ENCODE measurements at regions not wholly inside any gene's neighbourhood (a gene's known extent, or its start where the extent isn't known, plus 50 kb on each side); places are given as distances from the start of the nearest gene placed in this dataset.

DNA sequence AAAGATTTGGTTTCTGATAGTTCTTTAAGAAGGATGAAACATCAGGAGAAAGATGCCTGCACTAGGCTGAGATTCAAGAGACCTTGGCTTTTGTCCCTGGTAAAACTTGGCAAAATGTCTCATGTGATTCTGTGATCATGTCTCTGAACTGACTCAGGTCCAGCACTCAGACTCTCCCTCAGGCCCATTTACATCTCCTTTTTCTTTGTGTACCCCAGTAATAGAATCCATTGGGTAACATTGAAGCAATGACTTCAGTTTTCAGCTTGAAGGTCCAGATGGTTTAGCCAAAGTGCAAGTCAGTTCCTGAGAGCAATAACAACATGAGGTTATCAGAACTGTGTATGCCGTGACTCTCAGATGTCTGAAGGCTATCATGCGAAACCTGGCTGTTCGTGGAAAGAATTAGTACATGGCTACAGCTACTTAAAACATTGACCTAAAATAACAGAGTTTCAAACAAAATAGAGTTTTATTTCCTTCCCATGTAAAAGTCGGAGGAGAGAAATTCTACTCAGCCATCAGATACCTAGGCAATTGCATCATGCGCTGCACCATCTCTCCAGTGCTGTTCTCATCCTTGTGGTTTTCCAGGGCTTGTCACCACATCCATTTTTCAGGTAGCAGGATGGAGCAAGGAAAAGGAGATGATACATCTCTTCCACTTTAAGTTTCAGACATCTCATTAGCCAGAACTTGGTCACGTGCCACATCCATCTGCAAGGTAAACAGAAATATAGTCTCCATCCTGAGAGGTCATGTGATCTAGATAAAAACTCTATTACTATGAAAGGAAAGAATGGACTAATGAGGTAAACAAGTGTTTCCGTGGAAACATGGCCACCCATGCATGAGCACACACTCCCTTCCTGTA, 117.3 kb downstream of the POSTN start:
- Histone ChIP-seq H3K9me3 (ENCODE audit: low read length) (no peaks in the 10 kb centered on the region), H3K4me2 (ENCODE audit: low read length) (no peak overlapping the region), H3K36me3 (ENCODE audit: low read depth, low read length) (no peaks in the 10 kb centered on the region), H2AFZ (ENCODE audit: low read length) (no peak overlapping the region), H3K4me3 (ENCODE audit: low read length) (no peak overlapping the region), H3K27ac (ENCODE audit: low read length) (no peak overlapping the region), H3K4me1 (ENCODE audit: insufficient read depth, low read length) (no peaks in the 10 kb centered on the region), H3K79me2 (ENCODE audit: low read length) (no peaks in the 10 kb centered on the region), H3K9ac (ENCODE audit: low read length) (no peak overlapping the region), H3K27me3 (ENCODE audit: low read length) (peaks cover 6% of the 10 kb centered on the region; the same call in 1 of the 2 replicates), H4K20me1 (ENCODE audit: low read length) (no peaks in the 10 kb centered on the region), H3K9me2 (replicated peaks; ENCODE audit: low read length) (no peaks in the 10 kb centered on the region), H3F3A (ENCODE audit: low read length, unreplicated experiment) (no peaks in the 10 kb centered on the region)
- DNase-seq (no peak), ATAC-seq (no peak)
- TF ChIP-seq, protein P1, sequence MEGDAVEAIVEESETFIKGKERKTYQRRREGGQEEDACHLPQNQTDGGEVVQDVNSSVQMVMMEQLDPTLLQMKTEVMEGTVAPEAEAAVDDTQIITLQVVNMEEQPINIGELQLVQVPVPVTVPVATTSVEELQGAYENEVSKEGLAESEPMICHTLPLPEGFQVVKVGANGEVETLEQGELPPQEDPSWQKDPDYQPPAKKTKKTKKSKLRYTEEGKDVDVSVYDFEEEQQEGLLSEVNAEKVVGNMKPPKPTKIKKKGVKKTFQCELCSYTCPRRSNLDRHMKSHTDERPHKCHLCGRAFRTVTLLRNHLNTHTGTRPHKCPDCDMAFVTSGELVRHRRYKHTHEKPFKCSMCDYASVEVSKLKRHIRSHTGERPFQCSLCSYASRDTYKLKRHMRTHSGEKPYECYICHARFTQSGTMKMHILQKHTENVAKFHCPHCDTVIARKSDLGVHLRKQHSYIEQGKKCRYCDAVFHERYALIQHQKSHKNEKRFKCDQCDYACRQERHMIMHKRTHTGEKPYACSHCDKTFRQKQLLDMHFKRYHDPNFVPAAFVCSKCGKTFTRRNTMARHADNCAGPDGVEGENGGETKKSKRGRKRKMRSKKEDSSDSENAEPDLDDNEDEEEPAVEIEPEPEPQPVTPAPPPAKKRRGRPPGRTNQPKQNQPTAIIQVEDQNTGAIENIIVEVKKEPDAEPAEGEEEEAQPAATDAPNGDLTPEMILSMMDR (conservative IDR thresholded peaks at IDR 0.05; ENCODE audit: low read depth, low read length), result no peak
- TF ChIP-seq EZH2 (IDR thresholded peaks at IDR 0.05; ENCODE audit: low read length, unreplicated experiment) (no peak), EZH2phosphoT487 (IDR thresholded peaks at IDR 0.05; ENCODE audit: borderline replicate concordance, low read length) (no peak)
- intact Hi-C loops (cut with micrococcal nuclease), result no loop called here
- CTCF ChIA-PET, result no interaction called here
- POLR2A ChIA-PET (ENCODE audit: unreplicated experiment), result no interaction called here
- BruUV-seq (replicated peaks), result no TSS peak

DNA sequence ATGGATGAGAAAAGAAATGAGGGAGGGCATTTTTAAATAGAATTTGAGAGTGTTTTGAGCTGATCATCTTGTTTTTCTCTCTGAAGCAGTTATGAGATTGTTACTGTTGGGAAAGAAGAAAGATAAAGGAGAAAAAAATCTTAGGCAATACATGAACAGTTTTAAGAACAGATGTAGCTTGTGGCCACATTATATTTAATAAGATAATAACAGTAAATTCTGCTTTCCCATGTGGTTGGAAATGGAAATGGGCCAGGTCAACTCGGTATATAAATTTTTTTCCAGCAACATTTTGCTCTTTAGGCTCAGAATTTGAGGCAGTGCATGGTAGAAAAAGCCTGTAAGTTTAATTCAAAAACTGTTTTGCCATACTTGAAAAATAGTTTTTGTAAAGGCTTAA, 118.7 kb downstream of the POSTN start:
- no TSS peak for BruUV-seq (replicated peaks)
- Histone ChIP-seq H3K9me3 (ENCODE audit: low read length) (no peaks in the 10 kb centered on the region), H3K27me3 (ENCODE audit: low read length) (peaks cover under 1% of the 10 kb centered on the region; the same call in 1 of the 2 replicates), H3K27ac (ENCODE audit: low read length) (no peak overlapping the region), H3K79me2 (ENCODE audit: low read length) (no peaks in the 10 kb centered on the region), H3K9ac (ENCODE audit: low read length) (no peak overlapping the region), H3K36me3 (ENCODE audit: low read depth, low read length) (no peaks in the 10 kb centered on the region), H2AFZ (ENCODE audit: low read length) (no peak overlapping the region), H3F3A (ENCODE audit: low read length, unreplicated experiment) (no peaks in the 10 kb centered on the region), H3K4me2 (ENCODE audit: low read length) (no peak overlapping the region), H3K9me2 (replicated peaks; ENCODE audit: low read length) (no peaks in the 10 kb centered on the region), H3K4me3 (ENCODE audit: low read length) (no peak overlapping the region), H4K20me1 (ENCODE audit: low read length) (no peaks in the 10 kb centered on the region), H3K4me1 (ENCODE audit: insufficient read depth, low read length) (no peaks in the 10 kb centered on the region)
- intact Hi-C loops (cut with micrococcal nuclease), result no loop called here
- ATAC-seq, result no peak
- CTCF ChIA-PET, result no interaction called here
- no peak for DNase-seq
- POLR2A ChIA-PET (ENCODE audit: unreplicated experiment), result no interaction called here
- TF ChIP-seq EZH2 (IDR thresholded peaks at IDR 0.05; ENCODE audit: low read length, unreplicated experiment) (no peak), EZH2phosphoT487 (IDR thresholded peaks at IDR 0.05; ENCODE audit: borderline replicate concordance, low read length) (no peak)
- TF ChIP-seq, protein P1 (conservative IDR thresholded peaks at IDR 0.05; ENCODE audit: low read depth, low read length), result no peak

DNA sequence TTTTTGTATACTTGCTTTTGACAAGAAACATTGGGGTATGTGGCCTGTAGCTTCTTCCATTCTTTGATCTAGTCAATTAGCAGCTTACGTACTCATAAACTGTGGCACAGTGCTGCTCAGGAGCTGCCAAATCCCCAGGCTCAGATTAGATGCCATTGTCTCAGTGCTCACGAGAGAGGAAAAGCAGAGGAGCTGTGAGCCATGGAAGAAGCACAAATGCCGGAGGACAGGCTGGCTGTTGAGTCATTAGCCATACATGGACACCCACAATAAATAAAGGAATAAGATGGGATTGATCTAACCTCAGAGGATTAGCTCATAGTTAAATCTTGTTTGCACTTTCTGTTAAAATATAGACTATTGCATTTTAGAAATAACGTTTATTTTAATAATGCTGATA, 121.7 kb downstream of the POSTN start:
- Histone ChIP-seq H3K36me3 (ENCODE audit: low read depth, low read length) (no peaks in the 10 kb centered on the region), H3F3A (ENCODE audit: low read length, unreplicated experiment) (no peaks in the 10 kb centered on the region), H3K9me3 (ENCODE audit: low read length) (no peaks in the 10 kb centered on the region), H3K4me3 (ENCODE audit: low read length) (no peak overlapping the region), H2AFZ (ENCODE audit: low read length) (no peak overlapping the region), H3K79me2 (ENCODE audit: low read length) (no peaks in the 10 kb centered on the region), H4K20me1 (ENCODE audit: low read length) (no peaks in the 10 kb centered on the region), H3K4me2 (ENCODE audit: low read length) (no peak overlapping the region), H3K4me1 (ENCODE audit: insufficient read depth, low read length) (no peaks in the 10 kb centered on the region), H3K9ac (ENCODE audit: low read length) (no peak overlapping the region), H3K27ac (ENCODE audit: low read length) (no peak overlapping the region), H3K27me3 (ENCODE audit: low read length) (no peaks in the 10 kb centered on the region), H3K9me2 (replicated peaks; ENCODE audit: low read length) (no peaks in the 10 kb centered on the region)
- POLR2A ChIA-PET (ENCODE audit: unreplicated experiment), result interaction anchor here (0.5 kb wide), 1 partner anchor 17 kb away, joined by 3 read pairs; no protein-coding TSS in a partner anchor
- CTCF ChIA-PET, result no interaction called here
- no peak for ATAC-seq
- intact Hi-C loops (cut with micrococcal nuclease), result no loop called here
- TF ChIP-seq, protein P1 (conservative IDR thresholded peaks at IDR 0.05; ENCODE audit: low read depth, low read length), result no peak
- TF ChIP-seq EZH2phosphoT487 (IDR thresholded peaks at IDR 0.05; ENCODE audit: borderline replicate concordance, low read length), result no peak
- no peak for TF ChIP-seq EZH2 (IDR thresholded peaks at IDR 0.05; ENCODE audit: low read length, unreplicated experiment)
- DNase-seq, result no peak
- no TSS peak for BruUV-seq (replicated peaks)
